ENCODE measurements at regions not wholly inside any gene's neighbourhood (a gene's known extent, or its start where the extent isn't known, plus 50 kb on each side); places are given as distances from the start of the nearest gene placed in this dataset.

DNA sequence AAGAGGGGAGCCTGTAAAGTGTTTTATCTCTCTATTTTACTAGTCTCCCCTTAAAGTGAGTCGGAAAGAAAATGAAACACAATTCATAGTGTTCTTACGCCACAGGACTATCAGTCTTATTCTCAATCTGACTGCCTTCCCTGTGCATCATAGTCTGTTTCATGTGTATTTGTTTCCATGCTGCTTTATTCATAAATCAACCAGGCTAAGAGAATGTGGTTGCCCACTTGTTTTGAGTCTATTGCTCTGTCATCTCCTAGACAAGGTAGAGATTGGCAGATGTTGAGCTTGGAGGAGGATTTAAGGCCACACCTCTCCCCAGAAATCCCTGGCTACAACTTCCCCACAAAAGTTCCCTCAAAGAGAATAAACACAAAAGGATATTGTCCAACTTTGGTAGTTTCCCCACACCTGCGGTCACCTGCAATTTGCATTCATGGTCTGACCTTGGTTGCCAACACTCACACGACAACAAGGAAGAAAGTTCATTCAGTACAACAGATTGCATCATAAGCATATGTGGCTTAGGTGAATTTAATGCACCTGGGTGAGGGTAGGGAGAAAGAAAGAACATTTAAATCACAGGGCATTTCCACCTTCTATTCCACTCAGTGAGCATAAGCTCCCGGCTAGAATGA, 167.1 kb upstream of the FBXL4 start:
- ChIA-PET CTCF (ENCODE audit: unreplicated experiment) (no interaction called here), POLR2A (no interaction called here)
- Histone ChIP-seq H3K4me3 (ENCODE audit: low read depth, low read length, poor library complexity, severe bottlenecking) (no peak overlapping the region), H3K4me1 (ENCODE audit: insufficient read depth, low read length, poor library complexity, severe bottlenecking) (peaks cover 3% of the 10 kb centered on the region), H2AFZ (ENCODE audit: low read length) (0 out of 2 replicates have a peak overlapping the region, but pooled peaks have one; percentile 48), H3K27ac (ENCODE audit: low read depth, low read length, poor library complexity, severe bottlenecking) (no peak overlapping the region), H3K9me2 (ENCODE audit: insufficient read depth, low read length) (no peaks in the 10 kb centered on the region), H4K20me1 (ENCODE audit: insufficient read depth, low read length) (no peaks in the 10 kb centered on the region), H3K36me3 (ENCODE audit: insufficient read depth, low read length) (no peaks in the 10 kb centered on the region), H3K9me3 (ENCODE audit: low read length) (no peaks in the 10 kb centered on the region), H3K79me2 (ENCODE audit: insufficient read depth, low read depth, low read length) (no peaks in the 10 kb centered on the region), H3K4me2 (ENCODE audit: low read length) (no peak overlapping the region)
- intact Hi-C loops (cut with micrococcal nuclease; ENCODE audit: unreplicated experiment): loop anchor here (5.0 kb wide), 1 partner anchor 1618 kb away; no protein-coding TSS in a partner anchor
- no peak for DNase-seq (ENCODE audit: low spot score)
- no TSS peak for BruUV-seq (replicated peaks)
- TF ChIP-seq EZH2phosphoT487 (IDR thresholded peaks at IDR 0.05; ENCODE audit: borderline replicate concordance, low read depth, low read length): no peak
- TF ChIP-seq, protein P1, sequence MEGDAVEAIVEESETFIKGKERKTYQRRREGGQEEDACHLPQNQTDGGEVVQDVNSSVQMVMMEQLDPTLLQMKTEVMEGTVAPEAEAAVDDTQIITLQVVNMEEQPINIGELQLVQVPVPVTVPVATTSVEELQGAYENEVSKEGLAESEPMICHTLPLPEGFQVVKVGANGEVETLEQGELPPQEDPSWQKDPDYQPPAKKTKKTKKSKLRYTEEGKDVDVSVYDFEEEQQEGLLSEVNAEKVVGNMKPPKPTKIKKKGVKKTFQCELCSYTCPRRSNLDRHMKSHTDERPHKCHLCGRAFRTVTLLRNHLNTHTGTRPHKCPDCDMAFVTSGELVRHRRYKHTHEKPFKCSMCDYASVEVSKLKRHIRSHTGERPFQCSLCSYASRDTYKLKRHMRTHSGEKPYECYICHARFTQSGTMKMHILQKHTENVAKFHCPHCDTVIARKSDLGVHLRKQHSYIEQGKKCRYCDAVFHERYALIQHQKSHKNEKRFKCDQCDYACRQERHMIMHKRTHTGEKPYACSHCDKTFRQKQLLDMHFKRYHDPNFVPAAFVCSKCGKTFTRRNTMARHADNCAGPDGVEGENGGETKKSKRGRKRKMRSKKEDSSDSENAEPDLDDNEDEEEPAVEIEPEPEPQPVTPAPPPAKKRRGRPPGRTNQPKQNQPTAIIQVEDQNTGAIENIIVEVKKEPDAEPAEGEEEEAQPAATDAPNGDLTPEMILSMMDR (conservative IDR thresholded peaks at IDR 0.05; ENCODE audit: low read length): no peak

DNA sequence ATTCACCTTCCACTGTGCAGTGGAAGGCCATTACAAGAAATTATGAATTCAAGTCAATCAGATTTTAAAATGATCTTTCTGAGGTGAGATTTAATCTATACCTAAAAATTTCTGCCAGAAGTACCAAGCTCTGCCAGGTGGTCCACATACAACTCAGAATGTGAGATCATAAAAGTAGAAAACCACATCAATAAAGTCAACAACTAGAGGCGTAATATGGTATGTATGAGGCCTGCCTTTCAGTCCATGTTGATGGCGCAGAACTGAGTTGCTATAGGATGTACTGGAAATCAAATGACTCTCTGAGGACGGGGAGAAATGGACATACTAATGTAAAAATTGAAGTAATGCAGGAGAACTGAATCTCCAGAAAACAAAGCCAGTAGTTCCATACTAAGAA, 163.8 kb upstream of the FBXL4 start:
- H3K36me3 ChIP-seq (ENCODE audit: insufficient read depth, low read length): no peaks in the 10 kb centered on the region
- ChIA-PET POLR2A (interaction anchor here (0.5 to 0.7 kb wide), 3 partner anchors 311 to 1382 kb away, joined by 3 to 4 read pairs (median 3); no protein-coding TSS in a partner anchor), CTCF (ENCODE audit: unreplicated experiment) (no interaction called here)
- no peaks in the 10 kb centered on the region for H3K4me1 ChIP-seq (ENCODE audit: insufficient read depth, low read length, poor library complexity, severe bottlenecking)
- H3K9me2 ChIP-seq (ENCODE audit: insufficient read depth, low read length): no peaks in the 10 kb centered on the region
- BruUV-seq (replicated peaks): no TSS peak
- no peak overlapping the region for H2AFZ ChIP-seq (ENCODE audit: low read length)
- no peaks in the 10 kb centered on the region for H3K79me2 ChIP-seq (ENCODE audit: insufficient read depth, low read depth, low read length)
- TF ChIP-seq, protein P1 (conservative IDR thresholded peaks at IDR 0.05; ENCODE audit: low read length): no peak
- no peak for TF ChIP-seq EZH2phosphoT487 (IDR thresholded peaks at IDR 0.05; ENCODE audit: borderline replicate concordance, low read depth, low read length)
- no peaks in the 10 kb centered on the region for H4K20me1 ChIP-seq (ENCODE audit: insufficient read depth, low read length)
- no peak overlapping the region for H3K4me3 ChIP-seq (ENCODE audit: low read depth, low read length, poor library complexity, severe bottlenecking)
- no peak overlapping the region for H3K4me2 ChIP-seq (ENCODE audit: low read length)
- no peak overlapping the region for H3K27ac ChIP-seq (ENCODE audit: low read depth, low read length, poor library complexity, severe bottlenecking)
- no peaks in the 10 kb centered on the region for H3K9me3 ChIP-seq (ENCODE audit: low read length)
- DNase-seq (ENCODE audit: low spot score): no peak
- intact Hi-C loops (cut with micrococcal nuclease; ENCODE audit: unreplicated experiment): no loop called here

DNA sequence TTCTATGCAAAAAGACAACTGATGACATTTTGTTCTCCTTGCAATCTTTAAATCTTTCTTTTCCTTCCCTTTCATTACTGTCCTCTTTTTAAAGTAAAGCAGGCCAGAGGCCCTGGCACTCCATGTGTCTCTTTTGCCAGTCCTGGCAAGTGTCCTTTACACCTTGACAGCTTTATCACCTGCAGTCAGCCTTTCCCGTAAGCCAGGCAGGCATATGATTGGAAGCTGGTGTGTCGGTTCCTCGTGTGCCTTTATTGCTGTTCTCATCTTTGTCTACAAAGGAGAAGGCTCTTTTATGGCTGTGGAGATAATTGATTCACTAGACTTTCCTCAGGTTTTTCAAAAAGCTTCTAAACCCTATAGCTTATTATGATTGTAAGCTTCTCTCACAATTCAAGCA, 162.3 kb upstream of the FBXL4 start:
- H3K4me2 ChIP-seq (ENCODE audit: low read length): no peak overlapping the region
- no peaks in the 10 kb centered on the region for H3K79me2 ChIP-seq (ENCODE audit: insufficient read depth, low read depth, low read length)
- no peaks in the 10 kb centered on the region for H3K36me3 ChIP-seq (ENCODE audit: insufficient read depth, low read length)
- no peaks in the 10 kb centered on the region for H3K9me3 ChIP-seq (ENCODE audit: low read length)
- BruUV-seq (replicated peaks): no TSS peak
- H3K4me3 ChIP-seq (ENCODE audit: low read depth, low read length, poor library complexity, severe bottlenecking): no peak overlapping the region
- H3K4me1 ChIP-seq (ENCODE audit: insufficient read depth, low read length, poor library complexity, severe bottlenecking): no peaks in the 10 kb centered on the region
- no peak overlapping the region for H2AFZ ChIP-seq (ENCODE audit: low read length)
- CTCF ChIA-PET (ENCODE audit: unreplicated experiment): no interaction called here
- POLR2A ChIA-PET: no interaction called here
- no peak for DNase-seq (ENCODE audit: low spot score)
- H3K9me2 ChIP-seq (ENCODE audit: insufficient read depth, low read length): no peaks in the 10 kb centered on the region
- TF ChIP-seq, protein P1 (conservative IDR thresholded peaks at IDR 0.05; ENCODE audit: low read length): no peak
- no peak for TF ChIP-seq EZH2phosphoT487 (IDR thresholded peaks at IDR 0.05; ENCODE audit: borderline replicate concordance, low read depth, low read length)
- no peak overlapping the region for H3K27ac ChIP-seq (ENCODE audit: low read depth, low read length, poor library complexity, severe bottlenecking)
- intact Hi-C loops (cut with micrococcal nuclease; ENCODE audit: unreplicated experiment): no loop called here
- H4K20me1 ChIP-seq (ENCODE audit: insufficient read depth, low read length): no peaks in the 10 kb centered on the region
